Natural killer cell (primary cell): ENCODE measurements at regions not wholly inside any gene's neighbourhood (a gene's known extent, or its start where the extent isn't known, plus 50 kb on each side); places are given as distances from the start of the nearest gene placed in this dataset.

Source experiments
- ATAC-seq, 3 donors: fragments of 150-1000 bp in 2 of 3; fragments of 200-7000 bp in 1 of 3; cut with Tn5 transposase; 1 replicate in 1 of 3; 2 replicates in 2 of 3; pipeline ENCODE4 v1.10.0; 2021; ENCODE audit warnings: mild to moderate bottlenecking in 2 of 3, moderate library complexity in 2 of 3
- DNase-seq, 2 donors: peaks; one replicate each; pipeline versions ENCODE4 v3.0.0 to v3.0.0-alpha.2; 2013 to 2021; ENCODE audit warnings: mixed read lengths in 1 of 2
- H3K27ac ChIP-seq: one replicate; pipeline ENCODE4 v1.5.1; 2013; ENCODE audit warnings: mild to moderate bottlenecking, low read length
- H3K27me3 ChIP-seq: one replicate; pipeline ENCODE4 v1.6.1; 2013; ENCODE audit warnings: low read length; ENCODE audit not compliant: control insufficient read depth, insufficient read depth
- H3K36me3 ChIP-seq: one replicate; pipeline ENCODE4 v1.6.1; 2013; ENCODE audit warnings: low read length; ENCODE audit not compliant: control insufficient read depth, insufficient read depth
- H3K4me1 ChIP-seq: one replicate; pipeline ENCODE4 v1.6.1; 2013; ENCODE audit warnings: low read length; ENCODE audit not compliant: control insufficient read depth, insufficient read depth
- H3K4me3 ChIP-seq: one replicate; pipeline ENCODE4 v1.5.1; 2013; ENCODE audit warnings: low read length
- H3K9me3 ChIP-seq: one replicate; pipeline ENCODE4 v1.6.1; 2013; ENCODE audit warnings: low read length; ENCODE audit not compliant: control insufficient read depth, insufficient read depth
- H3K27ac Mint-ChIP-seq, 2 donors: one replicate each; pipeline ENCODE4 v1.8.0; 2022; ENCODE audit warnings: mild to moderate bottlenecking in 2 of 2, mixed read lengths in 2 of 2, moderate library complexity in 1 of 2
- H3K27me3 Mint-ChIP-seq, 2 donors: one replicate each; pipeline ENCODE4 v1.8.0; 2022; ENCODE audit warnings: low read depth in 2 of 2, mixed read lengths in 2 of 2
- H3K36me3 Mint-ChIP-seq: one replicate; pipeline ENCODE4 v1.8.0; 2022; ENCODE audit warnings: mixed read lengths
- H3K4me1 Mint-ChIP-seq, 2 donors: one replicate each; pipeline ENCODE4 v1.8.0; 2022; ENCODE audit warnings: mixed read lengths in 2 of 2
- H3K4me3 Mint-ChIP-seq: one replicate; pipeline ENCODE4 v1.8.0; 2022; ENCODE audit warnings: mild to moderate bottlenecking, moderate library complexity, mixed read lengths
- H3K9me3 Mint-ChIP-seq, 2 donors: one replicate each; pipeline ENCODE4 v1.8.0; 2022; ENCODE audit warnings: mixed read lengths in 2 of 2
- CTCF ChIP-seq: fragments of 200-600 bp; IDR thresholded peaks from one replicate; pipeline ENCODE4 v1.8.0; 2022; ENCODE audit warnings: antibody characterized with exemption
- WGBS: methylation state at CpG from one replicate; pipeline ENCODE4 v1.1.7; 2013; ENCODE audit warnings: missing lambda C conversion rate; ENCODE audit not compliant: insufficient coverage; 5-methylcytosine and 5-hydroxymethylcytosine counted together
- intact Hi-C: fragments of 100-400 bp; cut with micrococcal nuclease; formaldehyde crosslinking; loops from one replicate; pipeline ENCODE4 v1.14.2; 2022

- no peak overlapping the region for H3K27ac ChIP-seq
- intact Hi-C loops, result no loop called here
- Mint-ChIP-seq H3K36me3 (no peaks in the 10 kb centered on the region), H3K4me3 (no peak overlapping the region), H3K4me1 (no peaks in the 10 kb centered on the region), H3K9me3 (peaks cover 0 to 2% of the 10 kb centered on the region in 2 donors), H3K27ac (no peak overlapping the region), H3K27me3 (peaks cover 6 to 15% of the 10 kb centered on the region in 2 donors)
- no peak overlapping the region for H3K4me3 ChIP-seq
- ATAC-seq (no peak), DNase-seq (no peak)
- no peaks in the 10 kb centered on the region for H3K9me3 ChIP-seq
- 96% methylated on average over 13 of the region's 14 CpGs for WGBS
- no peaks in the 10 kb centered on the region for H3K4me1 ChIP-seq
- no peak for TF ChIP-seq CTCF
- no peaks in the 10 kb centered on the region for H3K36me3 ChIP-seq
- H3K27me3 ChIP-seq, result no peaks in the 10 kb centered on the region
These were observed 270.7 kb downstream of the FBXW7 start for GRCh38 chr4:152265149-152265621.

- no peaks in the 10 kb centered on the region for H3K9me3 ChIP-seq
- TF ChIP-seq CTCF, result no peak
- H3K4me3 Mint-ChIP-seq, result no peak overlapping the region
- H3K27ac ChIP-seq, result no peak overlapping the region
- H3K36me3 Mint-ChIP-seq, result no peaks in the 10 kb centered on the region
- 97% methylated on average over 5 of the region's 5 CpGs for WGBS
- no peaks in the 10 kb centered on the region for H3K36me3 ChIP-seq
- H3K27me3 ChIP-seq, result no peaks in the 10 kb centered on the region
- H3K27me3 Mint-ChIP-seq, result peaks cover 11 to 24% of the 10 kb centered on the region in 2 donors
- DNase-seq (no peak), ATAC-seq (no peak)
- H3K27ac Mint-ChIP-seq, result no peak overlapping the region
- H3K4me1 ChIP-seq, result no peaks in the 10 kb centered on the region
- intact Hi-C loops, result no loop called here
- H3K9me3 Mint-ChIP-seq, result peaks cover 2% of the 10 kb centered on the region in 2 donors
- H3K4me1 Mint-ChIP-seq, result no peaks in the 10 kb centered on the region
- no peak overlapping the region for H3K4me3 ChIP-seq
These were observed 271.8 kb downstream of the FBXW7 start for GRCh38 chr4:152264106-152264505.

GRCh38 chr4:152259866-152260265 lies 276.0 kb downstream of the FBXW7 start:
- no peaks in the 10 kb centered on the region for H3K36me3 Mint-ChIP-seq
- no peaks in the 10 kb centered on the region for H3K9me3 ChIP-seq
- no peaks in the 10 kb centered on the region for H3K36me3 ChIP-seq
- no peak for TF ChIP-seq CTCF
- H3K27ac Mint-ChIP-seq, result no peak overlapping the region
- H3K4me3 Mint-ChIP-seq, result no peak overlapping the region
- peaks cover 2% of the 10 kb centered on the region in 2 donors for H3K9me3 Mint-ChIP-seq
- no peaks in the 10 kb centered on the region for H3K27me3 ChIP-seq
- peaks cover 14 to 24% of the 10 kb centered on the region in 2 donors for H3K27me3 Mint-ChIP-seq
- intact Hi-C loops, result no loop called here
- H3K4me1 Mint-ChIP-seq, result peaks cover 0 to 3% of the 10 kb centered on the region in 2 donors
- no peak for DNase-seq
- no peak overlapping the region for H3K27ac ChIP-seq
- ATAC-seq, result no peak
- WGBS, result no CpG with 5 or more reads among the region's 1 CpG
- peaks cover 36% of the 10 kb centered on the region for H3K4me1 ChIP-seq
- no peak overlapping the region for H3K4me3 ChIP-seq
